Activated naive CD8-positive, alpha-beta T cell treated with anti-CD3 and anti-CD28 coated beads, Interleukin-2, amount 50 U/mL, for 24 hours (primary cell): ENCODE measurements at regions not wholly inside any gene's neighbourhood (a gene's known extent, or its start where the extent isn't known, plus 50 kb on each side); places are given as distances from the start of the nearest gene placed in this dataset.

Source experiments
- ATAC-seq: fragments of 150-1000 bp; cut with Tn5 transposase; one replicate; pipeline ENCODE4 v1.10.0; 2021
- DNase-seq: peaks from one replicate; pipeline ENCODE4 v3.0.0; 2021
- H3K27ac Mint-ChIP-seq: one replicate; pipeline ENCODE4 v1.8.0; 2021; ENCODE audit warnings: mild to moderate bottlenecking, mixed read lengths
- H3K27me3 Mint-ChIP-seq: one replicate; pipeline ENCODE4 v1.8.0; 2021; ENCODE audit warnings: mixed read lengths
- H3K36me3 Mint-ChIP-seq: one replicate; pipeline ENCODE4 v1.8.0; 2021; ENCODE audit warnings: low read depth, mixed read lengths
- H3K4me1 Mint-ChIP-seq: one replicate; pipeline ENCODE4 v1.8.0; 2021; ENCODE audit warnings: mixed read lengths
- H3K4me3 Mint-ChIP-seq: one replicate; pipeline ENCODE4 v1.8.0; 2021; ENCODE audit warnings: mild to moderate bottlenecking, moderate library complexity, mixed read lengths
- H3K9me3 Mint-ChIP-seq: one replicate; pipeline ENCODE4 v1.8.0; 2021; ENCODE audit warnings: mixed read lengths

- H3K36me3 Mint-ChIP-seq, result no peaks in the 10 kb centered on the region
- H3K27me3 Mint-ChIP-seq, result no peaks in the 10 kb centered on the region
- ATAC-seq (no peak), DNase-seq (no peak)
- no peak overlapping the region for H3K27ac Mint-ChIP-seq
- H3K9me3 Mint-ChIP-seq, result peaks cover 6% of the 10 kb centered on the region
- H3K4me3 Mint-ChIP-seq, result no peak overlapping the region
- H3K4me1 Mint-ChIP-seq, result no peaks in the 10 kb centered on the region
These were observed 411.8 kb upstream of the PTBP2 start for GRCh38 chr1:96309783-96310182.

- no peak for DNase-seq
- ATAC-seq, result no peak
- Mint-ChIP-seq H3K4me1 (no peaks in the 10 kb centered on the region), H3K27ac (no peak overlapping the region), H3K27me3 (no peaks in the 10 kb centered on the region), H3K9me3 (peaks cover 6% of the 10 kb centered on the region), H3K36me3 (no peaks in the 10 kb centered on the region), H3K4me3 (no peak overlapping the region)
These were observed 408.4 kb upstream of the PTBP2 start for GRCh38 chr1:96313216-96313615.

- no peak for ATAC-seq
- Mint-ChIP-seq H3K4me1 (no peaks in the 10 kb centered on the region), H3K36me3 (no peaks in the 10 kb centered on the region), H3K27me3 (no peaks in the 10 kb centered on the region), H3K9me3 (peaks cover 16% of the 10 kb centered on the region), H3K27ac (no peak overlapping the region), H3K4me3 (no peak overlapping the region)
- DNase-seq, result no peak
These were observed 392.5 kb upstream of the PTBP2 start for GRCh38 chr1:96329121-96329520.

GRCh38 chr1:96331596-96331995 is 390.0 kb upstream of the PTBP2 start:
- no peak for ATAC-seq
- H3K36me3 Mint-ChIP-seq, result no peaks in the 10 kb centered on the region
- no peak for DNase-seq

GRCh38 chr1:96333522-96334235 is 387.9 kb upstream of the PTBP2 start:
- ATAC-seq, result no peak
- Mint-ChIP-seq H3K27ac (no peak overlapping the region), H3K27me3 (no peaks in the 10 kb centered on the region), H3K4me1 (no peaks in the 10 kb centered on the region), H3K4me3 (no peak overlapping the region), H3K9me3 (peaks cover 14% of the 10 kb centered on the region), H3K36me3 (no peaks in the 10 kb centered on the region)
- no peak for DNase-seq

More at GRCh38 chr1:96331596-96331995, 390.0 kb upstream of the PTBP2 start:
- no peak overlapping the region for H3K27ac Mint-ChIP-seq
- no peaks in the 10 kb centered on the region for H3K27me3 Mint-ChIP-seq
- H3K9me3 Mint-ChIP-seq, result peaks cover 16% of the 10 kb centered on the region
- no peak overlapping the region for H3K4me3 Mint-ChIP-seq
- H3K4me1 Mint-ChIP-seq, result no peaks in the 10 kb centered on the region

GRCh38 chr1:96334236-96334557 is 387.4 kb upstream of the PTBP2 start:
- no peak overlapping the region for H3K27ac Mint-ChIP-seq
- H3K27me3 Mint-ChIP-seq, result no peaks in the 10 kb centered on the region
- no peaks in the 10 kb centered on the region for H3K36me3 Mint-ChIP-seq
- peaks cover 12% of the 10 kb centered on the region for H3K9me3 Mint-ChIP-seq
- H3K4me1 Mint-ChIP-seq, result no peaks in the 10 kb centered on the region
- H3K4me3 Mint-ChIP-seq, result no peak overlapping the region
- DNase-seq, result no peak
- ATAC-seq, result no peak

- Mint-ChIP-seq H3K4me1 (no peaks in the 10 kb centered on the region), H3K36me3 (no peaks in the 10 kb centered on the region), H3K9me3 (peaks cover 9% of the 10 kb centered on the region), H3K27me3 (no peaks in the 10 kb centered on the region), H3K4me3 (no peak overlapping the region), H3K27ac (no peak overlapping the region)
- DNase-seq (no peak), ATAC-seq (no peak)
These were observed 383.0 kb upstream of the PTBP2 start for GRCh38 chr1:96338622-96339021.

- no peaks in the 10 kb centered on the region for H3K27me3 Mint-ChIP-seq
- H3K4me1 Mint-ChIP-seq, result no peaks in the 10 kb centered on the region
- ATAC-seq (no peak), DNase-seq (no peak)
- H3K27ac Mint-ChIP-seq, result no peak overlapping the region
- no peak overlapping the region for H3K4me3 Mint-ChIP-seq
- H3K36me3 Mint-ChIP-seq, result no peaks in the 10 kb centered on the region
- peaks cover 14% of the 10 kb centered on the region for H3K9me3 Mint-ChIP-seq
These were observed 380.9 kb upstream of the PTBP2 start for GRCh38 chr1:96340686-96341085.

- no peak overlapping the region for H3K27ac Mint-ChIP-seq
- no peaks in the 10 kb centered on the region for H3K4me1 Mint-ChIP-seq
- no peak overlapping the region for H3K4me3 Mint-ChIP-seq
- H3K9me3 Mint-ChIP-seq, result peaks cover 5% of the 10 kb centered on the region
- H3K36me3 Mint-ChIP-seq, result no peaks in the 10 kb centered on the region
- no peaks in the 10 kb centered on the region for H3K27me3 Mint-ChIP-seq
- DNase-seq, result no peak
- no peak for ATAC-seq
These were observed 374.9 kb upstream of the PTBP2 start for GRCh38 chr1:96346719-96347118.

- Mint-ChIP-seq H3K9me3 (no peaks in the 10 kb centered on the region), H3K27me3 (no peaks in the 10 kb centered on the region), H3K4me1 (no peaks in the 10 kb centered on the region), H3K4me3 (no peak overlapping the region), H3K27ac (no peak overlapping the region), H3K36me3 (no peaks in the 10 kb centered on the region)
- DNase-seq, result no peak
- no peak for ATAC-seq
These were observed 371.7 kb upstream of the PTBP2 start for GRCh38 chr1:96349896-96350295.

GRCh38 chr1:96352733-96353132 is 368.9 kb upstream of the PTBP2 start:
- H3K27me3 Mint-ChIP-seq, result no peaks in the 10 kb centered on the region
- no peak overlapping the region for H3K27ac Mint-ChIP-seq
- no peaks in the 10 kb centered on the region for H3K36me3 Mint-ChIP-seq
- H3K9me3 Mint-ChIP-seq, result no peaks in the 10 kb centered on the region
- ATAC-seq (no peak), DNase-seq (no peak)
- no peak overlapping the region for H3K4me3 Mint-ChIP-seq
- peaks cover 6% of the 10 kb centered on the region for H3K4me1 Mint-ChIP-seq

- Mint-ChIP-seq H3K36me3 (no peaks in the 10 kb centered on the region), H3K27me3 (no peaks in the 10 kb centered on the region), H3K27ac (no peak overlapping the region), H3K9me3 (no peaks in the 10 kb centered on the region), H3K4me1 (peaks cover 6% of the 10 kb centered on the region), H3K4me3 (no peak overlapping the region)
- ATAC-seq (no peak), DNase-seq (no peak)
These were observed 366.1 kb upstream of the PTBP2 start for GRCh38 chr1:96355521-96355920.

GRCh38 chr1:96355961-96356360 is 365.6 kb upstream of the PTBP2 start:
- no peaks in the 10 kb centered on the region for H3K27me3 Mint-ChIP-seq
- no peak for DNase-seq
- no peak overlapping the region for H3K4me3 Mint-ChIP-seq
- H3K4me1 Mint-ChIP-seq, result peaks cover 6% of the 10 kb centered on the region
- no peaks in the 10 kb centered on the region for H3K36me3 Mint-ChIP-seq
- no peaks in the 10 kb centered on the region for H3K9me3 Mint-ChIP-seq
- no peak overlapping the region for H3K27ac Mint-ChIP-seq
- ATAC-seq, result no peak

GRCh38 chr1:96357141-96357765 is 364.3 kb upstream of the PTBP2 start:
- peaks cover 4% of the 10 kb centered on the region for H3K9me3 Mint-ChIP-seq
- DNase-seq, result no peak
- no peak for ATAC-seq

GRCh38 chr1:96358057-96358456 is 363.5 kb upstream of the PTBP2 start:
- H3K36me3 Mint-ChIP-seq, result no peaks in the 10 kb centered on the region
- ATAC-seq, result no peak

More at GRCh38 chr1:96357141-96357765, 364.3 kb upstream of the PTBP2 start:
- Mint-ChIP-seq H3K4me1 (peaks cover 11% of the 10 kb centered on the region), H3K27ac (no peak overlapping the region), H3K27me3 (peaks cover 4% of the 10 kb centered on the region), H3K4me3 (no peak overlapping the region), H3K36me3 (no peaks in the 10 kb centered on the region)

More at GRCh38 chr1:96358057-96358456, 363.5 kb upstream of the PTBP2 start:
- peaks cover 19% of the 10 kb centered on the region for H3K4me1 Mint-ChIP-seq
- H3K27ac Mint-ChIP-seq, result no peak overlapping the region
- DNase-seq, result no peak
- H3K4me3 Mint-ChIP-seq, result no peak overlapping the region
- peaks cover 9% of the 10 kb centered on the region for H3K9me3 Mint-ChIP-seq
- H3K27me3 Mint-ChIP-seq, result peaks cover 4% of the 10 kb centered on the region
